ACHN (cell line): ENCODE measurements at regions not wholly inside any gene's neighbourhood (a gene's known extent, or its start where the extent isn't known, plus 50 kb on each side); places are given as distances from the start of the nearest gene placed in this dataset.

ENCODE experiments used
- DNase-seq: peaks from one replicate; pipeline ENCODE4 v3.0.0-alpha.2; 2015
- in situ Hi-C: cut with HindIII; loops from 2 replicates; pipeline ENCODE4 v1.10.0; 2017; ENCODE audit warnings: low sequenced_read_pairs, low pct_ligation_motif_present, low pct_unique_long_range_greater_than_20kb

DNA sequence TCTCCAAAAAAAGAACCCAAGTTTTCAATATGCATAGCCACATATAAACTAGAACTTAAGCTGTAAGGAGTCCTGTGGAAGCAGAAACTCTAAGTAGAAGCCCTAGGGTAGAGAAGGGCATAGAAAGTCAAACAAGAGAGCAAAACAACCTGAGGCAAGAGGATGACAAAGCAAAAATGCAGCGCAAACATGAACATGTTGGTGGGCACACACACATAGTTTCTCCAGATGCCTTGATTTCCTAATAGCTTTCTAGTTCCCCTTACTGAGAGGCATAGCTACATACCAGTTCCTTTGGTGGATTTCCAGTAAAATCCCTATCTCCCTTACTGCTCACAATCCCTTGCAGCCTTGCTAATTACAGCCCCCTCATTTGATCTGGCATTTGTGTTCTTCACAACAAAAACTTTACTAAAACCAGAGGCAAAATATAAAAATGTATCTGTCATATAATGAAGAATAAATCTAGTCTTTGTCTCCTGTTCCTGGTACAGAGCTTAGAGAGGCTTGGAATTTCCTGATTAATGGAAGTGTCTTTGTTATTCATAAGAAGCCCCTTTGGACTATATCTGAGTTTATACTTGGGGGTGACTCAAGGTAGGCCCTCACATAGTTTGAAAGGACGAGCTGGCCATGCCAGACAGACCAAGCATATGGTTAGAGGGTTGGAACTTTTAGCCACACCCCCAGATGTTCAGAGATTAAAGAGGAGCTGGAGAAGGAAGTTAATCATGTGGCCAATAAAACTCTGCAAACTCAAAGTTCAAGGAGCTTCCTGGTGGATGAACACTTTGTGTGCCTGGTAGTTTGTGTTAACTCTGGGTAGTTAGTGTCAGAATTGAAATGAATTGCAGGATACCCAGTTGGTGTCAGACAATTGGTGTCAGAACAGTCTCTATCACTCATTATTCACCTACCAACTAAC lies 52.7 kb upstream of the ZCCHC13 start:
- in situ Hi-C loops = no loop called here
- no peak for DNase-seq

DNA sequence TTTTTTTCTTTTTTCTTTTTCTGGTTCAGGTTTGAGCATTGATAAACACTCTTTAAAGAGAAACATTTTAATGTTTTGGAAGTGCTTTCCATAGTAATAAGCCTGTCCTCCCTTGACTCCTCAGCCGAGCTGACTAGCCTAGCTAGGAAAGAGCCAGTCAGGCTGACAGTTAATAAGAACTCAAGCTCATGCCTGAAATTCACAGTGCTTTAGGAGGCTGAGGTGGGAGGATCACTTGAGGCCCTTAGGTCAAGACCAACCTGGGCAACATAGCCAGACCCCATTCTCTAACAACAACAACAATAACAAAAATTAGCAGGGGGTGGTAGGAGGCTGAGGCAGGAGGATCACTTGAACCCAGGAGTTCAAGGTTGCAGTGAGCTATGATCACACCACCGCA lies 53.4 kb upstream of the ZCCHC13 start:
- no peak for DNase-seq
- in situ Hi-C loops = no loop called here

DNA sequence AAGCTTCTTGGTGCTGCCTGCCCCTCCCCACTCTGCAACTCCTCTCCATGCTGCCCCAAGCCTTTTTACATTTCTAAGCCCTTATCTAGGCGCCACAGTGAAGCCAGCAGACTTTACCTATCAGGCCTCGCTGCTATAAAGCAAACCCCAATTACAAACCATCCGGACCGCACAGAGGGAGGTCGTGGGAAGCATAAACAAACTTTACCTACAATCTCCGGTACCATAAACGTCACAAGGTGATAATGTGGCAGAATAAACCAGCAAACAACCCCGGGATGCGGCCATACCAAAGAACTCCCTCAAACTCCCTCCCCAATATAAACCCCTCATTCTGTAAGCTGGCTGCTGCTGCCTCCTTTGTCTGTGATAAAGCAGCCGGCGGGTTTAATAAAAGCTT lies 54.0 kb upstream of the ZCCHC13 start:
- in situ Hi-C loops = no loop called here
- no peak for DNase-seq

DNA sequence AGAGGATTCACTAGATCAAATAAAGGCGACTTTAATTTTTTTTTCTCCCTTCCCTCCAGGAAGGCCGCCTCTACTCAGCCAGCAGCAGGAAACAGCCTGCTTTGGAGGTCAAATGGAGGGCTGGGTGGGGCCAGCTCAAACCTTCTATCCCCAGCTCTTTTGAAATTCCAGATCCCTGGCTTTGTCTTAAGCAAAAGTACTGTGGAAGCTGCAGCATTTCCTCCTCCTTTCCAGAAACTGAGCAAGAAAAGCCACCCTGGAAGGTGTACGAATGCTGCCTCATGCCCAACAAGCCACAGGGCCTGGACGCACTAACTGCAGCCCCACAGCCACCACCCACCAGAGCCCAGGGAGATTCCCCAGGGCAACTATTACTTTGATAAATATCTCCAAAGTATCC lies 55.1 kb upstream of the ZCCHC13 start:
- in situ Hi-C loops = no loop called here
- no peak for DNase-seq

- DNase-seq = peak; percentile 0
- in situ Hi-C loops = no loop called here
Measured at GRCh38 chrX:74246524-74246923, 57.5 kb upstream of the ZCCHC13 start.

DNA sequence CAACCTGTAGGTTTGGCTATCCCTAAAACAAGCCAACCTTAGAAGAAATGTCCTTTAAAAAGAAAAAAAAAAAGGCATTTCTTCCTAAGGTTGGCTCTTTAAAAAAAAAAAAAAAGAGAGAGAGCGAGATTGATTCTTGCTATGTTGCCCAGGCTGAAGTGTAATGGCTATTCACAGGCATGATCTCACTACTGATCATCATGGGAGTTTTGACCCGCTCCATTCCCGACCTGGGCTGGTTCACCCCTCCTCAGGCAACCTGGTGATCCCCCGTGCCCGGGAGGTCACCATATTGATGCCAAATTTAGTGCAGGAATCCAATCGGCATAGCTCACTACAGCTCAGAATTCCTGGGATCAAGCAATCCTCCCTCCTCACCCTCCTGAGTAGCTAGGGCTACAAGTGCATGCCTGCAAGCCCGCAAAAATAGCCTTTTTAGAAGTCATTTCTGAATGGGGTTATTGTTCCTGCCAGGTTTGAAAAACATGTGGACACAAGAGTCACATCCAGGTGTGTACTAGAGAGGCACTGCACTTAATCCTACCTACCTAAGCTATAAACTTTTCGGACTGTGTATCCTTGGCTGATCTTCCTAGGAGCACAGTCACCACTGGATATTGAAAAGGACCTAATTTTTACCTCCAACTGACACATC lies 61.4 kb upstream of the ZCCHC13 start:
- in situ Hi-C loops = no loop called here
- no peak for DNase-seq

DNA sequence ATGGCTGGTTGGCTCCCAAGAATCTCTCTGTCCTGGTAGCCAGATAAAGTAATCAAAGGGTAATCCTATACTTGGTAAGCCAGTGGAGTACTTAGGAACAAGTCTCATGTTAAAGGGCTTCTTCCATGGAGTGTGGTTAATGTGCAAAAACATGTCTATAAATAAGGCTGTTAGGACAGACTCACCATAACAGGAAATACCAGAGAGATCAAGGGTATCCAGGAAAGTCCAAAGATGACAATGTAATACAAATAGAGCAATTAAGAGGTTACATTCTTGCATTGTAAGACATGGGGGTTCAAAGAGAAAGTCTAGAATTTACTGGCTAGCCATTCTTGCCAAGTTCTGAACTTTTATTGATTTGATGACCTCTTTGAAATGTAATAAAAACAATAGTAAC lies 61.9 kb upstream of the ZCCHC13 start:
- DNase-seq = no peak
- in situ Hi-C loops = no loop called here

GRCh38 chrX:74238771-74239170 lies 65.2 kb upstream of the ZCCHC13 start:
- in situ Hi-C loops = no loop called here
- no peak for DNase-seq

GRCh38 chrX:74234818-74235217 lies 69.2 kb upstream of the ZCCHC13 start:
- in situ Hi-C loops = no loop called here
- no peak for DNase-seq

DNA sequence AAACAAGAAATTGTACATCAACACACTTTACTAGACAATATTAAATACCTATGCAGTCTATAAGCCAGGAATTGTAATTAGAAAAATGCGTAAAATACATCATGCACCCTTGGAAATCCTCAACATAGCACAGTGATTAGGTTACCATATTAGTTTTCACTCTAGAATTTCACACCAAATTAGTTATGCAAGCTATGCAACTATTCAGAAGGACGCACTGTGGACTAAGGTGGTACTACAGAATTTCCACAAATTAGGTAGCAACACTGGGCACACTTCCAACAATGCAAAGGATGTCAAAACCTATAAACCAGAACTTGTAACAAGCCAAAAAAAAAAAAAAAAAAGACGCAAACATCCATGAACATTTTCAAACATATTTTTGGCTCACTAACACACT lies 71.1 kb upstream of the ZCCHC13 start:
- in situ Hi-C loops = no loop called here
- peak; percentile 13 for DNase-seq

GRCh38 chrX:74231625-74232024 lies 72.4 kb upstream of the ZCCHC13 start:
- in situ Hi-C loops = no loop called here
- DNase-seq = no peak

DNA sequence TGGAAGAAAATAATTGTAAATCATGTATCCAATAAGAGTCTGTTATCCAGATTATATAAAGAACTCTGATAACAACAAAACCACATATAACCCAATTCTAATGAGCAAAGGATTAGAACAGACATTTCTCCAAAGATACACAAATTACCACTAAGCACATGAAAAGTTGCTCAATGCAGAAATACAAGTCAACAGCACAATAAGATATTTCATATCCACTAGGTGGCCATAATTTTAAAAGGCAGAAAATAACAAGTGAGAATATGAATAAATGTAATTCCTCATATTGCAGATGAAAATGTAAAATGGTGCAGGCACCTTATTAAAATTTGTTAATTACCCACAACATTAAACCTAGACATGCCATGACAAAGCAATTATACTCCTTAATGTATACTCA lies 73.9 kb upstream of the ZCCHC13 start:
- no peak for DNase-seq
- in situ Hi-C loops = no loop called here

DNA sequence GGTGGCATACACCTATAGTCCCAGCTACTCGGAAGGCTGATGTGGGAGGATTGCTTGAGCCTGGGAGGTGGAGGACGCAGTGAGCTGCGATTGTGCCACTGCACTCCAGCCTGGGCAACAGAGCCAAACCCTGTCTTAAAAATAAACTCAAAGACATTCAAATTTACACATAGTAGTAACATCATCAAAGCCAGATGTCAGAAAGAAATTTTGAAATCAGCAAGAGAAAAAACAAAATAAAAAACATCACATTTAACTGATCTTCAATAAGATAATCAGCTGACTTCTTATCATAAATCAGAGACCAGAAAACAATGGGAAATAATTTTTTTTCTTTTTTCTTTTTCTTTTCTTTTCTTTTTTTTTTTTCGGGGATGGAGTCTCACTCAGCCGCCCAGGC lies 78.9 kb upstream of the ZCCHC13 start:
- DNase-seq = no peak
- in situ Hi-C loops = no loop called here

GRCh38 chrX:74220277-74220676 lies 83.7 kb upstream of the ZCCHC13 start:
- in situ Hi-C loops = no loop called here
- no peak for DNase-seq

- no peak for DNase-seq
- in situ Hi-C loops = no loop called here
Measured at GRCh38 chrX:74218895-74219294, 85.1 kb upstream of the ZCCHC13 start.

DNA sequence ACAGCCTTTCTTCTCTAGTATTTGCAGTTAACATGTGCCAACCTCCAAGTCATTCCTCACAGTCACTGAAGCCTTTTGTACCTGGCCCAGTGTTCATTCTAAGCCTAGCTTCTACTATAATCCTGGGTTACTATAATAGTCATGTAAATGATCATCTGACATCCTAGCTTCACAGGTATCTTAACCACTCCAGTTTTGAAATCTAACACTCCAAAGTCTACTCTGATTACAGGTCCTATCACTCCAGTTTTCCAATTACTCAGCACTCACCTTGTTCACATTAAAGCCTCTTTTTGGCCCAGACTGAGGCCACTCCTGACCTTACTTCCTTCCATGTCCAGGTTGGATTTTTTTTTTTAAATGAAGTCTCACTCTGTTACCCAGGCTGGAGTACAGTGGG lies 87.6 kb upstream of the ZCCHC13 start:
- DNase-seq = no peak
- in situ Hi-C loops = no loop called here

- in situ Hi-C loops = no loop called here
- no peak for DNase-seq
Measured at GRCh38 chrX:74211911-74212310, 92.1 kb upstream of the ZCCHC13 start.

GRCh38 chrX:74207539-74207938 lies 96.4 kb upstream of the ZCCHC13 start:
- in situ Hi-C loops = no loop called here
- no peak for DNase-seq

DNA sequence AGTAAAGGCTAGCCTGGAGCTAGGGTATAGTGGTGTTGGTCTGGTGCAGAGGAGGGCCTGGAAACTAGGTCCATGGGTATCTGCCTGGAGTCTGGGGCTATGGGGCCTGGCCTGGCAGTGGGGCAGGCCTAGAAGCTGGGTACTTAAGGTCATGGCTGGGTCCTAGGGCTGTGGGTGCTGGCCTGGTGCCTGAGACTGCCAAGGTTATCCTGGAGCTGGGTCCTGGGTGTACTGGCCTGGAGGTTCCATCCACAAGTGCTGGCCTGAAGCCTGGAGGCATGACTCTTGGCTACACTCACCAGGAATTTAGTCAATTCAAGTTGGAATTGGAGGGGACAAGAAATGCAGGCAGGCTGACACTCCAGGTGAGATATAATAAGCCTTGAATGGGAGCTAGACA lies 108.4 kb upstream of the ZCCHC13 start:
- in situ Hi-C loops = no loop called here
- DNase-seq = no peak

DNA sequence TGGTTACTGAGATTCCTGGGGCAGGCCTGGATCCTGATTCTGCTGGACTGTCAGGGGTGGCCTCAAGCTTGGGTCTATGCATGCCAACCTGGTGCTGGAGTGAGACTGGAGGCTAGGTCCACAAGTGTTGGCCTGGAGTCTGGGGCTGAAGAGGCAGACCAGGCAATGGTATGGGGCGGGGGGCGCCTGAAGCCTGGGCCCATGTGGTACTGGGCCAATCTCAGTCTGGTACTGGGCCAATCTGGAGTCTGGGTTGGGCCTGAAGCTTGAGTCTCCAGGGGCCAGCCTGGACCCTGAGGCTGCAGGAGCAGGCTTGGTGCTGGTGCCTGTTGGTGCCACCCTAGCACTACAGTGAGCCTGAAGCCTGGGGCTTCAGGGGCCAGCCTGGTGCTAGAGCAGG lies 108.9 kb upstream of the ZCCHC13 start:
- in situ Hi-C loops = no loop called here
- DNase-seq = no peak
